EL (cell line): ENCODE measurements at regions not wholly inside any gene's neighbourhood (a gene's known extent, or its start where the extent isn't known, plus 50 kb on each side); places are given as distances from the start of the nearest gene placed in this dataset.
"Not testable (repeated sequence)": the region's sequence is repeated elsewhere in the genome, so short reads cannot be mapped to it uniquely, and the experiment has no call there.

ENCODE experiments used
- DNase-seq: peaks from one replicate; pipeline ENCODE4 v3.0.0-alpha.2; 2016

- no peak for DNase-seq
These were observed 52.0 kb upstream of the CPM start for GRCh38 chr12:68984796-68985573.

GRCh38 chr12:68997526-68997925, 64.6 kb upstream of the CPM start:
- not testable (repeated sequence) for DNase-seq

- no peak for DNase-seq
These were observed 65.1 kb upstream of the CPM start for GRCh38 chr12:68998041-68998440.

- DNase-seq: no peak
These were observed 67.1 kb upstream of the CPM start for GRCh38 chr12:69000074-69000473.

GRCh38 chr12:69000540-69001243, 67.7 kb upstream of the CPM start:
- peak; percentile 80 for DNase-seq

GRCh38 chr12:69001251-69001650, 68.3 kb upstream of the CPM start:
- no peak for DNase-seq

- peak; percentile 59 for DNase-seq
These were observed 70.0 kb upstream of the CPM start for GRCh38 chr12:69002969-69003368.

- DNase-seq: no peak
These were observed 71.0 kb upstream of the CPM start for GRCh38 chr12:69003991-69004390.

- DNase-seq: peak; percentile 71
These were observed 74.3 kb upstream of the CPM start for GRCh38 chr12:69007101-69007854.

GRCh38 chr12:69007855-69008351, 74.9 kb upstream of the CPM start:
- DNase-seq: no peak

- no peak for DNase-seq
These were observed 75.5 kb upstream of the CPM start for GRCh38 chr12:69008520-69008919.

- no peak for DNase-seq
These were observed 81.1 kb upstream of the CPM start for GRCh38 chr12:69014047-69014446.

GRCh38 chr12:69015017-69015416, 82.0 kb upstream of the CPM start:
- no peak for DNase-seq

- no peak for DNase-seq
These were observed 82.9 kb upstream of the CPM start for GRCh38 chr12:69015831-69016230.

GRCh38 chr12:69019082-69019481, 86.1 kb upstream of the CPM start:
- no peak for DNase-seq

- DNase-seq: no peak
These were observed 86.9 kb upstream of the CPM start for GRCh38 chr12:69019910-69020309.

GRCh38 chr12:69022674-69023073, 89.7 kb upstream of the CPM start:
- DNase-seq: no peak

- no peak for DNase-seq
These were observed 90.9 kb upstream of the CPM start for GRCh38 chr12:69023840-69024239.

GRCh38 chr12:69024413-69024812, 91.4 kb upstream of the CPM start:
- DNase-seq: no peak

GRCh38 chr12:69024907-69025306, 91.9 kb upstream of the CPM start:
- peak; percentile 49 for DNase-seq

GRCh38 chr12:69026336-69026735, 93.4 kb upstream of the CPM start:
- DNase-seq: no peak

GRCh38 chr12:69027411-69027881, 94.5 kb upstream of the CPM start:
- DNase-seq: peak; percentile 68

- DNase-seq: peak; percentile 51
These were observed 96.2 kb upstream of the CPM start for GRCh38 chr12:69028941-69029729.
